OCI-LY3 (cell line): ENCODE measurements at regions not wholly inside any gene's neighbourhood (a gene's known extent, or its start where the extent isn't known, plus 50 kb on each side); places are given as distances from the start of the nearest gene placed in this dataset.

Experiments used
- EZH2phosphoT487 ChIP-seq: fragments of 200-600 bp; shearing (Covaris generic); IDR thresholded peaks from 2 replicates; pipeline ENCODE4 v1.6.1; 2018; ENCODE audit warnings: antibody characterized with exemption, mixed run types, low read depth
- TF ChIP-seq, protein P1 (sequence below): fragments of 200-600, 300-600 bp; sonication (generic); IDR thresholded peaks from 2 replicates; pipeline ENCODE4 v1.5.1; 2014; ENCODE audit warnings: antibody characterized with exemption, low read length, low read depth

DNA sequence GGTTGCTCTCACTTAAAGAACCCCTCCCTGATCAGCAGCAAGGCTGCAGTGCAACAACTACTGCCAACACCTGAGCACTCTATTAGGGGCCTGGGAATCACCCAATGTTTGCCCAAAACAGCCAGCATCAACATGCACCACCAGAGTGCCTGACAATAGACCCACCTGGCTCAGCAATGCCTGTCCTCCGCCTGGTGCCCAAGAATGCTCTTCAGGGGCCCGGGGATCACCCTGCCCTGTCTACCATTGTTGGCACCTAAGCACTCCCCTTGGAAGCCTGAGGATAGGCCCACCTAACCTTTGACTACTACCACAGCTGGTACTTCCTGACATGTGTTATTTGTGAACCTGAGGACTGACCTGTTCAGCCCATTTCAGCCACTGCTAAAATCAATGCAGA, 1363.1 kb upstream of the PRR20A start:
- TF ChIP-seq, protein P1, sequence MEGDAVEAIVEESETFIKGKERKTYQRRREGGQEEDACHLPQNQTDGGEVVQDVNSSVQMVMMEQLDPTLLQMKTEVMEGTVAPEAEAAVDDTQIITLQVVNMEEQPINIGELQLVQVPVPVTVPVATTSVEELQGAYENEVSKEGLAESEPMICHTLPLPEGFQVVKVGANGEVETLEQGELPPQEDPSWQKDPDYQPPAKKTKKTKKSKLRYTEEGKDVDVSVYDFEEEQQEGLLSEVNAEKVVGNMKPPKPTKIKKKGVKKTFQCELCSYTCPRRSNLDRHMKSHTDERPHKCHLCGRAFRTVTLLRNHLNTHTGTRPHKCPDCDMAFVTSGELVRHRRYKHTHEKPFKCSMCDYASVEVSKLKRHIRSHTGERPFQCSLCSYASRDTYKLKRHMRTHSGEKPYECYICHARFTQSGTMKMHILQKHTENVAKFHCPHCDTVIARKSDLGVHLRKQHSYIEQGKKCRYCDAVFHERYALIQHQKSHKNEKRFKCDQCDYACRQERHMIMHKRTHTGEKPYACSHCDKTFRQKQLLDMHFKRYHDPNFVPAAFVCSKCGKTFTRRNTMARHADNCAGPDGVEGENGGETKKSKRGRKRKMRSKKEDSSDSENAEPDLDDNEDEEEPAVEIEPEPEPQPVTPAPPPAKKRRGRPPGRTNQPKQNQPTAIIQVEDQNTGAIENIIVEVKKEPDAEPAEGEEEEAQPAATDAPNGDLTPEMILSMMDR: no peak
- TF ChIP-seq EZH2phosphoT487: no peak
